ENCODE measurements at regions not wholly inside any gene's neighbourhood (a gene's known extent, or its start where the extent isn't known, plus 50 kb on each side); places are given as distances from the start of the nearest gene placed in this dataset.

DNA sequence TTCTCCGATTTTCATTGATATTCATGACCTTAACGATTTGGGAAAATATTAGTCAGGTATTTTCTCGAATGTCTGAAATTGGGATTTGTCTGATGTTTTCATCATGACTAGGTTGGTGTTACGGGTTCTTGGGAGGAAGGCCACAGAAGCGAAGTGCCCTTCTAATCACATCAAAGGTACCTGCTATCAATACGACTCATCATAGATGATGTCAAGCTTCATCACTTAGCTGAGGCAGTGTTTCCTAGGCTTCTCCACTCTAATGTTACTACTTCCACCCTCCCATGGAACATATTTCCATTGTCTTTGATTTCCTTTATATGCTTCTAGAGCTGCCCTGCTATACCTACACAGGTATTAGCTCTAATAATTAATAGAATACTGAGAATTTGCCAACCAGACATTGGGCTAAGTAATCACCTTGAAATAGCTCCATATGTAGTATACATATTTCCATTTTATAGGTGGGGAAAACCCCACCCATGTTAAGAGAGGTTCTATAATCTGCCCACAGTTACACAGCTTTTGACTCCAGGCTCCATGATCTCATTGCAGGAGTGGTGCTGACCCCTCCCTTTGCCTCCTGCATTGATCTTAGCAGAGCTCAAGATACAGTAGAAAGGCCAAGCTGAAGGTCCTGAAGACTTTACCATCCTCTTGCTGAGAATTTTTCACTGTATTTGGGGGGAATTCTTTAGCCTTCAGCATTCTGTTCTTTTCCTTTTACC, 238.6 kb upstream of the ADAMTSL1 start:
- no peak for ATAC-seq
- Mint-ChIP-seq H3K27me3 (ENCODE audit: low read depth) (no peaks in the 10 kb centered on the region), H3K4me1 (peaks cover 4% of the 10 kb centered on the region; the same call in 1 of the 2 replicates), H3K36me3 (no peaks in the 10 kb centered on the region), H3K9me3 (no peaks in the 10 kb centered on the region), H3K4me3 (no peak overlapping the region), H3K27ac (no peak overlapping the region)
- ChIA-PET CTCF (interaction anchor here (0.8 to 2.4 kb wide), 2 partner anchors 20 to 1047 kb away, joined by 5 to 8 read pairs; no protein-coding TSS in a partner anchor), POLR2A (no interaction called here)
- TF ChIP-seq, protein P1, sequence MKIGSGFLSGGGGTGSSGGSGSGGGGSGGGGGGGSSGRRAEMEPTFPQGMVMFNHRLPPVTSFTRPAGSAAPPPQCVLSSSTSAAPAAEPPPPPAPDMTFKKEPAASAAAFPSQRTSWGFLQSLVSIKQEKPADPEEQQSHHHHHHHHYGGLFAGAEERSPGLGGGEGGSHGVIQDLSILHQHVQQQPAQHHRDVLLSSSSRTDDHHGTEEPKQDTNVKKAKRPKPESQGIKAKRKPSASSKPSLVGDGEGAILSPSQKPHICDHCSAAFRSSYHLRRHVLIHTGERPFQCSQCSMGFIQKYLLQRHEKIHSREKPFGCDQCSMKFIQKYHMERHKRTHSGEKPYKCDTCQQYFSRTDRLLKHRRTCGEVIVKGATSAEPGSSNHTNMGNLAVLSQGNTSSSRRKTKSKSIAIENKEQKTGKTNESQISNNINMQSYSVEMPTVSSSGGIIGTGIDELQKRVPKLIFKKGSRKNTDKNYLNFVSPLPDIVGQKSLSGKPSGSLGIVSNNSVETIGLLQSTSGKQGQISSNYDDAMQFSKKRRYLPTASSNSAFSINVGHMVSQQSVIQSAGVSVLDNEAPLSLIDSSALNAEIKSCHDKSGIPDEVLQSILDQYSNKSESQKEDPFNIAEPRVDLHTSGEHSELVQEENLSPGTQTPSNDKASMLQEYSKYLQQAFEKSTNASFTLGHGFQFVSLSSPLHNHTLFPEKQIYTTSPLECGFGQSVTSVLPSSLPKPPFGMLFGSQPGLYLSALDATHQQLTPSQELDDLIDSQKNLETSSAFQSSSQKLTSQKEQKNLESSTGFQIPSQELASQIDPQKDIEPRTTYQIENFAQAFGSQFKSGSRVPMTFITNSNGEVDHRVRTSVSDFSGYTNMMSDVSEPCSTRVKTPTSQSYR (CRISPR knock-in tag; IDR thresholded peaks at IDR 0.05), result no peak
- TF ChIP-seq, protein P2, sequence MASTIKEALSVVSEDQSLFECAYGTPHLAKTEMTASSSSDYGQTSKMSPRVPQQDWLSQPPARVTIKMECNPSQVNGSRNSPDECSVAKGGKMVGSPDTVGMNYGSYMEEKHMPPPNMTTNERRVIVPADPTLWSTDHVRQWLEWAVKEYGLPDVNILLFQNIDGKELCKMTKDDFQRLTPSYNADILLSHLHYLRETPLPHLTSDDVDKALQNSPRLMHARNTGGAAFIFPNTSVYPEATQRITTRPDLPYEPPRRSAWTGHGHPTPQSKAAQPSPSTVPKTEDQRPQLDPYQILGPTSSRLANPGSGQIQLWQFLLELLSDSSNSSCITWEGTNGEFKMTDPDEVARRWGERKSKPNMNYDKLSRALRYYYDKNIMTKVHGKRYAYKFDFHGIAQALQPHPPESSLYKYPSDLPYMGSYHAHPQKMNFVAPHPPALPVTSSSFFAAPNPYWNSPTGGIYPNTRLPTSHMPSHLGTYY (CRISPR knock-in tag; IDR thresholded peaks at IDR 0.05), result no peak
- TF ChIP-seq OVOL2 (CRISPR knock-in tag; IDR thresholded peaks at IDR 0.05; ENCODE audit: borderline replicate concordance) (no peak), TEAD1 (CRISPR knock-in tag; IDR thresholded peaks at IDR 0.05) (no peak), ZNF121 (CRISPR knock-in tag; IDR thresholded peaks at IDR 0.05) (no peak), ELF4 (CRISPR knock-in tag; IDR thresholded peaks at IDR 0.05; ENCODE audit: low read depth) (no peak), MYBL2 (CRISPR knock-in tag; IDR thresholded peaks at IDR 0.05) (no peak), ZNF232 (CRISPR knock-in tag; IDR thresholded peaks at IDR 0.05) (no peak), ZNF317 (CRISPR knock-in tag; IDR thresholded peaks at IDR 0.05; ENCODE audit: borderline replicate concordance, low read depth) (no peak), SMAD3 (CRISPR knock-in tag; IDR thresholded peaks at IDR 0.05; ENCODE audit: borderline replicate concordance) (no peak), RORB (CRISPR knock-in tag; IDR thresholded peaks at IDR 0.05) (no peak), FOXK1 (CRISPR knock-in tag; IDR thresholded peaks at IDR 0.05) (no peak), NFE2L1 (CRISPR knock-in tag; IDR thresholded peaks at IDR 0.05) (no peak)
- TF ChIP-seq, protein P3, sequence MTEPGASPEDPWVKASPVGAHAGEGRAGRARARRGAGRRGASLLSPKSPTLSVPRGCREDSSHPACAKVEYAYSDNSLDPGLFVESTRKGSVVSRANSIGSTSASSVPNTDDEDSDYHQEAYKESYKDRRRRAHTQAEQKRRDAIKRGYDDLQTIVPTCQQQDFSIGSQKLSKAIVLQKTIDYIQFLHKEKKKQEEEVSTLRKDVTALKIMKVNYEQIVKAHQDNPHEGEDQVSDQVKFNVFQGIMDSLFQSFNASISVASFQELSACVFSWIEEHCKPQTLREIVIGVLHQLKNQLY (CRISPR knock-in tag; IDR thresholded peaks at IDR 0.05), result no peak
- TF ChIP-seq, protein P4, sequence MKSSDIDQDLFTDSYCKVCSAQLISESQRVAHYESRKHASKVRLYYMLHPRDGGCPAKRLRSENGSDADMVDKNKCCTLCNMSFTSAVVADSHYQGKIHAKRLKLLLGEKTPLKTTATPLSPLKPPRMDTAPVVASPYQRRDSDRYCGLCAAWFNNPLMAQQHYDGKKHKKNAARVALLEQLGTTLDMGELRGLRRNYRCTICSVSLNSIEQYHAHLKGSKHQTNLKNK (CRISPR knock-in tag; IDR thresholded peaks at IDR 0.05), result no peak
- TF ChIP-seq, protein P5, sequence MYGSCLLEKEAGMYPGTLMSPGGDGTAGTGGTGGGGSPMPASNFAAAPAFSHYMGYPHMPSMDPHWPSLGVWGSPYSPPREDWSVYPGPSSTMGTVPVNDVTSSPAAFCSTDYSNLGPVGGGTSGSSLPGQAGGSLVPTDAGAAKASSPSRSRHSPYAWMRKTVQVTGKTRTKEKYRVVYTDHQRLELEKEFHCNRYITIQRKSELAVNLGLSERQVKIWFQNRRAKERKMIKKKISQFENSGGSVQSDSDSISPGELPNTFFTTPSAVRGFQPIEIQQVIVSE (CRISPR knock-in tag; IDR thresholded peaks at IDR 0.05; ENCODE audit: borderline replicate concordance), result no peak
- TF ChIP-seq, protein P6, sequence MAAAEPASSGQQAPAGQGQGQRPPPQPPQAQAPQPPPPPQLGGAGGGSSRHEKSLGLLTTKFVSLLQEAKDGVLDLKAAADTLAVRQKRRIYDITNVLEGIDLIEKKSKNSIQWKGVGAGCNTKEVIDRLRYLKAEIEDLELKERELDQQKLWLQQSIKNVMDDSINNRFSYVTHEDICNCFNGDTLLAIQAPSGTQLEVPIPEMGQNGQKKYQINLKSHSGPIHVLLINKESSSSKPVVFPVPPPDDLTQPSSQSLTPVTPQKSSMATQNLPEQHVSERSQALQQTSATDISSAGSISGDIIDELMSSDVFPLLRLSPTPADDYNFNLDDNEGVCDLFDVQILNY (CRISPR knock-in tag; IDR thresholded peaks at IDR 0.05), result no peak
- no peak for DNase-seq (ENCODE audit: low spot score)

DNA sequence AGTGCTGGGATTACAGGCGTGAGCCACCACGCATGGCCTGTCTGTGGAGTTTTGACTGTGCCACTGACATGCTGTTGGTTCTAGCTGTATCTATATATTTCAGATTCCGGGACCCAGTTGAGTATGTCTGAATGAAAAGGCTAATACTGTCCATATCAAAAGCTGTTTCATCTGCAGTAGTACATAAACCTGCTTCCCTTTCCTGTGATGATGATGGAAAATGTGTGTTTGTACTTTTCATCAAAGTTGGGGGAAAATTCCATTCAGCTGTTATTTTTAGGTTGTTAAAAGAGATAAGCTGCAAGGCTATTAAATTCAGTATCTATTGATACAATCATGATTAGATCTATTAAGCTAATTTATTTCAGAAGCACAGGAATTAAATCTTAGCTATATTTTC, 237.6 kb upstream of the ADAMTSL1 start:
- Mint-ChIP-seq H3K36me3 (no peaks in the 10 kb centered on the region), H3K27me3 (ENCODE audit: low read depth) (no peaks in the 10 kb centered on the region), H3K27ac (no peak overlapping the region), H3K4me1 (peaks cover 4% of the 10 kb centered on the region; the same call in 1 of the 2 replicates), H3K4me3 (no peak overlapping the region), H3K9me3 (no peaks in the 10 kb centered on the region)
- DNase-seq (ENCODE audit: low spot score) (no peak), ATAC-seq (no peak)
- ChIA-PET POLR2A (no interaction called here), CTCF (interaction anchor here (1.0 to 2.4 kb wide), 2 partner anchors 19 to 206 kb away, joined by 4 to 8 read pairs; no protein-coding TSS in a partner anchor)
- TF ChIP-seq, protein P7, sequence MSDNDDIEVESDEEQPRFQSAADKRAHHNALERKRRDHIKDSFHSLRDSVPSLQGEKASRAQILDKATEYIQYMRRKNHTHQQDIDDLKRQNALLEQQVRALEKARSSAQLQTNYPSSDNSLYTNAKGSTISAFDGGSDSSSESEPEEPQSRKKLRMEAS (CRISPR knock-in tag; IDR thresholded peaks at IDR 0.05), result no peak
- TF ChIP-seq NR1H2 (CRISPR knock-in tag; IDR thresholded peaks at IDR 0.05) (no peak), FOXJ3 (CRISPR knock-in tag; IDR thresholded peaks at IDR 0.05; ENCODE audit: borderline replicate concordance) (no peak), CREB1 (CRISPR knock-in tag; IDR thresholded peaks at IDR 0.05) (no peak)
- TF ChIP-seq, protein P8, sequence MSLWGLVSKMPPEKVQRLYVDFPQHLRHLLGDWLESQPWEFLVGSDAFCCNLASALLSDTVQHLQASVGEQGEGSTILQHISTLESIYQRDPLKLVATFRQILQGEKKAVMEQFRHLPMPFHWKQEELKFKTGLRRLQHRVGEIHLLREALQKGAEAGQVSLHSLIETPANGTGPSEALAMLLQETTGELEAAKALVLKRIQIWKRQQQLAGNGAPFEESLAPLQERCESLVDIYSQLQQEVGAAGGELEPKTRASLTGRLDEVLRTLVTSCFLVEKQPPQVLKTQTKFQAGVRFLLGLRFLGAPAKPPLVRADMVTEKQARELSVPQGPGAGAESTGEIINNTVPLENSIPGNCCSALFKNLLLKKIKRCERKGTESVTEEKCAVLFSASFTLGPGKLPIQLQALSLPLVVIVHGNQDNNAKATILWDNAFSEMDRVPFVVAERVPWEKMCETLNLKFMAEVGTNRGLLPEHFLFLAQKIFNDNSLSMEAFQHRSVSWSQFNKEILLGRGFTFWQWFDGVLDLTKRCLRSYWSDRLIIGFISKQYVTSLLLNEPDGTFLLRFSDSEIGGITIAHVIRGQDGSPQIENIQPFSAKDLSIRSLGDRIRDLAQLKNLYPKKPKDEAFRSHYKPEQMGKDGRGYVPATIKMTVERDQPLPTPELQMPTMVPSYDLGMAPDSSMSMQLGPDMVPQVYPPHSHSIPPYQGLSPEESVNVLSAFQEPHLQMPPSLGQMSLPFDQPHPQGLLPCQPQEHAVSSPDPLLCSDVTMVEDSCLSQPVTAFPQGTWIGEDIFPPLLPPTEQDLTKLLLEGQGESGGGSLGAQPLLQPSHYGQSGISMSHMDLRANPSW (CRISPR knock-in tag; conservative IDR thresholded peaks at IDR 0.05; ENCODE audit: low read depth), result no peak
- TF ChIP-seq, protein P9, sequence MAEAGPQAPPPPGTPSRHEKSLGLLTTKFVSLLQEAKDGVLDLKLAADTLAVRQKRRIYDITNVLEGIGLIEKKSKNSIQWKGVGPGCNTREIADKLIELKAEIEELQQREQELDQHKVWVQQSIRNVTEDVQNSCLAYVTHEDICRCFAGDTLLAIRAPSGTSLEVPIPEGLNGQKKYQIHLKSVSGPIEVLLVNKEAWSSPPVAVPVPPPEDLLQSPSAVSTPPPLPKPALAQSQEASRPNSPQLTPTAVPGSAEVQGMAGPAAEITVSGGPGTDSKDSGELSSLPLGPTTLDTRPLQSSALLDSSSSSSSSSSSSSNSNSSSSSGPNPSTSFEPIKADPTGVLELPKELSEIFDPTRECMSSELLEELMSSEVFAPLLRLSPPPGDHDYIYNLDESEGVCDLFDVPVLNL (CRISPR knock-in tag; IDR thresholded peaks at IDR 0.05; ENCODE audit: borderline replicate concordance, low read depth), result no peak

Data from WTC11 (cell line).